ENCODE measurements at regions not wholly inside any gene's neighbourhood (a gene's known extent, or its start where the extent isn't known, plus 50 kb on each side); places are given as distances from the start of the nearest gene placed in this dataset.

DNA sequence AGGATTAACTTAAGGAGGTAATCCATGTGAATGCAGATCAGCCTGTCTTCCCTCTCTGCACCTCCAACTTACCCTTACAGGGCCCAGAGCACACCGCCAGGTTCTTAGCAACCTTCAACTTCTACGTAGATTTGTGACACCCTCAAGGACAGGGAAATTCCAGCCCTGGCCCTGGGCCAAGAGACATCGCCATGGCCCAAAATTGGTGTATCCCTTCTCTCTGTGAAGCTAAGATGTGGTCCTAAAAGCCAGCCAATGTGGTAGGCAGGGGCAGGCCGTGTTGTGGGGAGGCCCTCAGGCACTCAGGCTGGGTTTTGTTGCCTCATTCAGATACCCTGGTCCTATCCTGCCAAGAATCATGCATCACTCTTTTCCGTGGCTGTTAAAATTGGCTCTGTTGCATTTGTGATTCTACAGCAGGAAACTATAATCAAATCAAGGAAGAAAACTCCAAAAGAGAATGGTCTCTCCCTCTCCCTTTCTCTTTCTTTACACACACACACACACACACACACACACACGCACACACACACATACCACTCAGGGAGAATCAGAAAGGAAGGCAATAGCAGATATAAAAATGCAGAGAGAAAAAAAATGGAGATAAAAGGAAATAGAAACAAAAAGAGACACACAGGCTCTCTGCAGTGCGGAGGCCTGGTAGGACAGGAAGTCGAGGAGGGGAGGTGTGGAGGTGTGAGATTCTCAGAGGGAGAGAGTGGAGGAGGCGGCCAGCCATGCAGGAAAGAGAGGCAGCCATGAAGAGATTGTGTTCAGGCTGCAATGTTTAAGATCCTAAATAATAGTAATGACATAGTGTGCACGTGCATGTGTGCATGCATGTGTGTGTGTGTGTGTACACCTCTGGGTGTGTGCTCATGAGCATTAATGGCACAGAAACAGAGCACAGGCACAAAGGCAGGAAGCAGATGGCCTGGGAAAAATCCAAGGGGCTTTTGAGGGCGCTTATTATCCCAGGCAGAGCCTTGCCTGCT is 201.8 kb upstream of the LRFN2 start:
- DNase-seq: no peak

DNA sequence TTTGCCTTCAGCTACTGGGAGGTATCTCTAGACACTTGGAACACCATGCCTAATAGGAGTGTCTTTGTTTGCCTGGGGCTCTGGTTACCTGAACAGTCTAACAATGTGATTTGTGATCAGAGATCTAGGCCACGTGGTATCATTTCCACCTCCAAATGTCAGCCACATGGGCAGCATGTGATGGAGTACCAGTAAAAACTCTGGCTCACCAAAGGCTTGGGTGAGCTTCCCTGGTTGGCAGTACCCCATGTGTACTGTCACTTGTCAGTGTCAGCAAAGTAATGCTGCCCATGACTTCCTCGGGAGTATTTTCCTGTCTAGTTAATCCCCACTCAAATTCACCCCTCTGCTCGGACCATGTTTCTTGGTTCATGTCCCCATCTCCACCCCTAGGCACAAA is 195.2 kb upstream of the LRFN2 start:
- no peak for DNase-seq

DNA sequence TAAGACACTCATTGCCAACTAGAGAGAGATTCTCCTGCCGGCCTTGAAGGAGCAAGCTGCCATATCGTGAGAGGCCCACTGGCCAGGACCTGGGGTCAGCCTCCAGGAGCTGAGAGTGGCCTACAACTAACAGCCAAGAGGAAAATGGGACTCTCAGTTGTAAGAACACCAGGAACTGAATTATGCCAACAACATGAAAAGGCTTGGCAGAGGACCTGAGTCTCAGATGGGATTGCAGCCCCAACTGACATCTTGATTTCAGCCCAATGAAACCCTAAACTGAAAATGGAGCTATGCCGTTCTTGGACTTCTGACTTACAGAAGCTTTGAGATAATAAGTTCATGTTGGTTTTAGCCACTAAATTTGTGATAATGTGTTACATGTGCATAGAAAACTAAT is 193.5 kb upstream of the LRFN2 start:
- DNase-seq: no peak

DNA sequence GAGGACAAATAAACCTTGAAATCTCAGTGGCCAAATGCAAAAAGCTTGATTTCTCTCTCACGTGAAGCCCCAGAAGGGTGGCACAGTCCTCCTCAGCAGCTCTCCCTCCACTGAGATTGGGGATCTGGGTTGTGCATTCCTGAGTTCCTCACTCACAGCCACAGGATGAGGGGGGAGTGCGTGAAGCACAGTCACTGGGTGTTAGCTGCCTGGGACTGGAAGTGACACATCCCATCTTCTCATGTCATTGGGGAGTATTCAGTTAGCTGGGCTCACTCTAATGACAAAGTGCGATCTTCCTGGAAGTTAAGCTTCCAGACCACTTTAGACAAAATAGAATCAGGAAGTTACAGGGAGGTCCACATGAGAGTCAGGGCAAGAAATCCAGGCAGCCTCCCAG is 192.2 kb upstream of the LRFN2 start:
- DNase-seq: no peak

DNA sequence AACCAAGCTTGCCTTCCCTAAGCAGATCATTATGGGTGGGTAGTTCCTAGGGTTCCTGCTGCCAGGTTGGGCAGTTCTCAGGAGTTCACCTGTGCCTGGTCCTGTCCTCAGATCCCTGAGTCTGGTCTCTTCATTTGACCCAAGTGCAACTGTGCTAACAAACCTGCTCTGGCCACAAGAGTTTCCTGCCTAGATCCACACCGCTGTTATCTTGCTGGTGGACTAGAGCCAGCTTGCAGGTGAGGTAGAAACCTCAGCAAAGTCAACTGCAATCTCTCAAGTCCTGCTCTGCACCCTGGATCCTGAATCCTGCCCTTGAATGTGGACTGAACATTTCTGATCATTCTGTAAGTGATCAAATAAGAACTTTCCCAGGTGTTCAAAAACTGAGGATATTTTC is 191.8 kb upstream of the LRFN2 start:
- DNase-seq: no peak

DNA sequence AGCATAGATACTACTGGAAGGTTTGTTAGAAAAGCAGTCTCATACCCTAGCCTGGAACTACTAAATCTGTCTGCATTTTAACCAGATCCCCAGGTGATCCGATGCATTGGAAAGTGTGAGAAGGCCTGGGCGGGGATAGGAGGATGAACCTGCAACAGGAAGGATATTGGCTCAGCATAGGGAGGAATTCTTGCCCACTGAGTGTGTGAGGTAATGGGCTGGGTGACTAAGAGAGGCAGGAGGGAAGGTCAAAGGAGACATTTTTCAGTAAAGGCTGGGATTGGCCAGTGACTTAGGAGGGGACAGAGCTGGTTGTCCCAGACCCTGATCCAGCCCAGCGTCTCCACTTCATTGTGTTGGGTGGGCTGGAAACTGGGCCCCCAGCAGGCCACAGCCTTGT is 191.0 kb upstream of the LRFN2 start:
- no peak for DNase-seq

DNA sequence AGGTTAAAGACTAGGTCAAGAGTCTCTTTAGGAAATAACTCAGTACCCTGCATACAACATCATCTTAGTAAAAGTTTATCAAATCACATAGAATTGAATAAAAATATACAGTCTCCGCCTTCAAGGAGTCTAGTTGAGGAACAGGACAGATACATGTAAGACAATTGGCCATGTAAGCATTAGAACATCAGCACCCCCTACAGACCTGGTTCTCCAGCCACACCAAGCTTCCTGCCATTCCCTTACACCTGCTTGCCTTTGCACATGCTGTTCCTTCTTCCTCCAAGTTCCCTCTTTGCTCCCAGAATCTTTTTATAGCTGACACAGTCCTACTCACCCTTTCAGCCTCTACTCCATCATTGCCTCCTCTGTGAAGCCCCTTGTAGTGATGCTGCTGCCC is 187.8 kb upstream of the LRFN2 start:
- no peak for DNase-seq

DNA sequence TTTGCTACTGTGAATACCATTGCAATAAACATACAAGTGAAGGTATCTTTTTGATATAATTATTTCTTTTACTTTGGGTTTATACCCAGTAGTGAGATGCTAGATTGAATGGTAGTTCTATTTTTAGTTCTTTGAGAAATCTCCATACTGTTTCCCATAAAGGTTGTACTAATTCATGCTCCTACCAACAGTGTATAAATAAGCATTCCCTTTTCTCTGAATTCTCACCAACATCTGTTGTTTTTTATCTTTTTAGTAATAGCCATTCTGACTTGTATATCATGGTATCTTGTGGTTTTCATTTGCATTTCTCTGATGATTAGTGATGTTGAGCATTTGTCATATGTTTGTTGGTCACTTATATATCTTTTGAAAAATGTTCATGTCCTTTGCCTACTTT is 183.6 kb upstream of the LRFN2 start:
- no peak for DNase-seq

DNA sequence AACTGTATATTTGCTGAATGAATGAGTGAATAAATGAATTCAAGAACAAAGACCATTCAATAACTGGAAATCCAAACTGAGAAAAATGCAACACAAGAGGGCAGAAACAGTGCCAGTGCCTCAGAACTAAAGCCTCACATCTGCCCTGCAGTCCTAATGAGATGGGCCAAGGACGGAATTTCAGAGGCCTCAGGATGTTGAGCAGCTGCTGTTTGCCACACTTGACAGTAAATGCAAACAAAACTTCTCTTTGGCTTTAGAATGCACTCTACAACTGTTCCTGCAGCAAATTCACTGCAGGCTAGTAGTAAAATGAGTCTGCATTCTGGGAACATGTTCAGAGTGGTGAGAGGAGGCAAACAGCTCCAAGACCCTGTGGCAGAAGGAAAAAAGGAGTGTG is 177.6 kb upstream of the LRFN2 start:
- no peak for DNase-seq

DNA sequence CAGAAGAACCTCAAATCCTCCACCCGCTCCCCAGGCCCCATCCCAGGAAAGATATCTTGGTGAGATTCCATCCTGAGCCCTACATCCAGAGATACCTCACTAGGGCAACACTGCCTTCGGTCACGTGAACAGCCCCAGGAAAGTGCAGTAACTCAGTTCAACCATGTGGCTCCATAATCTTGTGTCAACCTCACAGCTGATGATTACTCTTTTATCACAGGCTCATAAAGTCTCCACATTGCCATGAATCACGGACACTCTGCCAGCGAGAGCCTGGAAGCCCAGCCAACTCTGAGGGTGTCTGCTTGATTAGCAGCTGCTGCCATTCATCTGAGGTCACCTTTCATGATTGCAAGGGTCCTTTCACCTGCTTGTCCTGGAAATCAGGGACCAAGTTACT is 175.8 kb upstream of the LRFN2 start:
- DNase-seq: no peak

DNA sequence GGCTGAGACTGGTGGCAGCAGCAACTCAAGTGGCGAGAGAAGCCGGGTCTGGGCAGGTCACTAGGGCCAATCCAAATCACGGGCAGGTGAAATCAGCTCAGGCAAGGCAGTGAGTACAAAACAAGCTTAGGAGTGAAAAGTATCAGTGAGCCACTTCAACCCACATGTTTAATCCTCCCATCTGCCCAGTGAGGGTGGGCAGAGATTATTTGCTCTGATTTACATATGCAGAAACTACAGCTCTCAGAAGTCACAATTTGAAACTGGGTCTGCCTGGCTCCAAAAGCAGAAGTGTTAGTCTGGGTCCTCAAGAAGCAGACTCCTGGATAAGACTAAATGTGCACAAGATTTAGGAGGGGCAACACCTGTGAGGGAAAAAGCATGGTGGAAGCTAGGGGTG is 173.7 kb upstream of the LRFN2 start:
- no peak for DNase-seq

DNA sequence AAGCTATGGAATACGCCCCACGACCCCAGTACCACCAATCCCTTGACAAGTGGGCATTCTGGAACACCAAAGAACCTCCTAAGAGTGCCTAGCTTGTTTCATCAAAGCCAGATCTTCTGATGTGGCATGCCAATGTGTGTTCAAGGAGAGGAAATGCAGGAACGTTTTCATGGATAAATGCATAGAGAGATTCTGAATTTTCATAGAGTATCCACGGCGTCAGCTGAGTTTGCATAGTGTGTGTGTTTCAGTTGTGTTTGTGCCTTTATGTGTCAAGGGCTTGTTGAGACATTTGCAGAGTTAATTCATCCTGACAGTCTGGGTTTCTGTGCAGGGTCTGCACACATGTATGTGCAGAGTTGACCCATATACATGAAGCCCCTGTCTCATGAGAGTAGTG is 172.7 kb upstream of the LRFN2 start:
- DNase-seq: no peak

DNA sequence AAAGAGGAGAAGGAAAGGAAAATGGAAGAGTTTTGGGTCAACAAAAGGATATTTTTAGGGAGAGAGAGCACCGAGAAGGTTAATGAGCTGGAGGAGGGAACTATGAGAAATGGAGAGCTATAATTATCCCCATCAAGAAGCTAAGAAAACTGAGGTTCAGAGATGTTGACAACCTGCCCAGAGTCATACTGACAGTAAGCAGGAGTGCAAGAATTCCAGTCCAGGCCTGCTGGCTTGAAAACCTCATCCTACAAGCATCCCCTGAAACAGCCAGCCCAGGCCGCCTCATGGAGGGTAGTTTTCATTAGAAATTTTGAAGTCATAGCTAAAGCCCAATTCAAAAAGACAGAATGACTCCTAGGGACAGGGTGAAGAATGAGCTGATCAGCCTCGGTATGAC is 172.1 kb upstream of the LRFN2 start:
- no peak for DNase-seq

DNA sequence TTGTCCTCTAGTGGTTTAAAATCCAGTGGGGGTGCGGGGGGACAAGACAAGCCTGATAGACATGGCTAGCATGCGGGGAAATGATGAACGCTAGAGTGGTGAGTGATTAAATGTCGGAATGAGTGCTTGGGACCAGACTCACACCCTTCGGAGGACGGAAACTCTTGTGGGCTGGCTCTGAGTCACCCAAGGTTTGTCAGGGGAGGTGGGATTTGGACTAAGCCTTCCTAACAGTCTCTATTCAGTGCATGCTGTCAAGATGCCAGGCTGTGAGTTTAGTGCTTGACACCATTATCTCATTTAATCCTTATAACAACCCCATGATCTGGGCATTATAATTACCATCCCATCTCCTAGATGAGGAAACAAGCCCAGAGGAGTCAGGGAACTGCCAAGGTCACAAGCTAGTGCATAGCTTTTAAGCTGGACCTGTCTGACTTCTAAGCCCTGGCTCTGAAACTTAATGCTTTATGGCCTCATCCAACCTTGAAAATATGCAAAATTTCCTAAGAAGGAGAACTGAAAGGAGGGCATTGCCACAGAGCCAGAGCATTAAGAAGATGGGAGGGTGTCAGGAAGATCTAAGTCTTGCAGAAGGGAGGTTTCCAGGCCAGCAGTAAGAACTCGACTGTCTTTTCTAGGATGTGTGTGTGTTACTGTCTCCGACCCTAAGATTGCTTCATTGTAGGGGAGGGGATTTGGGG is 168.7 kb upstream of the LRFN2 start:
- no peak for DNase-seq

DNA sequence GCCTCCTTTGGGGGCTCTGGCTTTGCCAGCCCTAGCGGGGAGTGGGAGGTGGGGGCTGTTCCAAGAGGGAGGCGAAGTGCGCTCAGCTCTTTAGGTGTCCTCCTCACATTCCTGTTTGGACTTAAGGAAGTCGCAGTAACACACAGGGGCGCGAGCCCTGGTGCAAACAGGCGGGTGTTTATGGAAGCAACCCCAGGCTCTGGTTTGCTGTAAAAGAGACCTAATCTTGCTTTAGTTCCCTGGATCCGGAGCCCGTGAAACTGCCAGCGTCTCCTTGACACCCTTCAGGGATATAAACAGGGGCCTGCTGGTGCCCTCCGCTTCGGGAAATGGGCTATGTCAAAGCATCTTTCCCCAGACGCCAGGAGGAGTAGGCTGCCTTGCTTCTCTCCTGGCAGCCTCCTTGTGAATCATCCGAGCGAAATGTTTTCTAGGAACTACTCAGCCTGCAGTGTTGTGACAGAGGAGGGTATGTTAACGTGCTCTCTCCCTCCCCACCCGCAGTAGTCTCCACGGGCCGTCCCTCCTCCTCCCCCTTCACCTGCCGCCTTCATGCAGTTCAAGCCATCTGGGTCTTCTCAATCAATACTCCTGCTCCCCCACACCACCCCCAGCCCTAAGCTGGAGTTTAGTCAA is 168.0 kb upstream of the LRFN2 start:
- no peak for DNase-seq

DNA sequence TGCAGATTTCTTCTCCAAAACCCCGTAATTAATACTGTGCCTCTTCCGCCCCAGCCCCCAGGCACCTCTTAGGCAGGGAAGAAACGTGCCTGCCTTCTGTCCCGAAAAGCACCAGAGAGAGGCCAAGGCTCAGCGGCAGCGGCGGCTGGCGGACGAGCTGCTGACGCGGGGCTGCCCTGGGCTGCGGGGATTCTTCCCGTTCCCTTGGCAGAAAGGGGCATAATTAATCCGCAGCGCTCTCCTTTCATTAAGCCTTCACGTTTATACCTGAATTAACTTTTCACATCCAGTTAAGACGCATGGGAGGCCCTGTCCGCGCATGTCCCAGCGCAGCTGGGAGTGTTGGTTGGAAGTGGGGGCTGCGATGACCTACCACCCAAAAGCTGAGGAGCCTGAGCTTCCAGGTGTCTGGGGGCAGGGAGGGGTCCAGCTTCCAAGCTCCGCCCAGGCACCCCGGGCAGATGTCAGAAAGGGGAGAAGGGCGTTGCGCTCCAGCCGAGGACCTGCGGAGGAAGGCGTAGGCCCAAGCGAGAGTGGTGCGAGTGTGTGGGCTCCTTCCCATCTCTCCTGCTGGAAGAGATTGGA is 167.4 kb upstream of the LRFN2 start:
- DNase-seq: no peak

DNA sequence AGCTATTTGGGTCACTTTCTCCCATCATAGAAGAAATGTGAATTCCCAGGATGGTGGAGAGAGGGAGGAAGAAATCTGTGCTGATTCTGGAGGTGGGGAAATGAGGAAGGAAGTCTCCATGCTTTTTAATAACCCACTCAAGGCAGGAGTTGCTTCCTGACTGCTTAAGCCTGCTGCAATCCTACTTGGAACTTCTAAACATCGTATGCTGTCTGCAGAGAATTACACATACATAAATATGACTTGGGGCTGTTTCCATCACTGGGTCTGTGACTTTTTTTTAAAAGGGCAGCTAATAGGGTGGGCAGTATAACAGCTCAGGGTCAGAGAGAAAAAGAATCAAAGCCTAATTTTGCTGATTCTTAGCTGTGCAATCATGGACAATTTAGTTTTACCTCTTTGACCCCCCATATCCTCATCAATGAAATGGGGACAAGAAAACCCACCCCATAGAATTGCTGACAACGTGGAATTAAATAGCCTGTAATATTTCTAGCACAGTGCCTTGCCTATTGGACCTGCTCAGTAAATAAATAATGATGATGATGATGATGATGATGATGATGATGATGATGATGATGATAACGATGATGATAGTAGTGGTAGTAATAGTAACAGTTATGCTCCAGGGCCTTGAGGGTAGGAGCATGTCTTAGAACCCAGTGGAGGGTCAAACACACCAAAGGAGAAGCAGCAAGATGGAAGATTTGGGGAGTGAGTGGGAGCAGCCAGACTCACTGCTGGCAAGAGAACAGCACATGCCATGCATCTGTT is 166.7 kb upstream of the LRFN2 start:
- no peak for DNase-seq

DNA sequence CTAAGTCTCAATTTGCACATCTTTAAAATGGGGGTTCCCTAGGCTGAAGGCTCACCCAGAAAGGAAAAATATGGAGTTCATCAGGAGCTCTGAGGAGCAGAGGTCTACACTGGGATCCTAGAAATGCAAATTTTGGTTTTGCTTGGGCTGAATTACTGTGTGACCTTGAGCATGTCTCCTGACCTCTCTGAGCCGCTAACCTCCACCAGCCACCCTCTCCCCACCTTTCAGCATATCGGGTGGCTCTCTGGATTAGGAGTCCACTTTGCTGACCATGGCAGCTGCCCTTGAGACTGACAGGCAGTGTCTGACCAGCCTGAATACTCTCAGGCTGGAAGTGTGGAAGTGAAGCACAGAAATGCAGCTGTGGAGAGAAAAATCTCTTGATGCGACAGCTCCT is 165.9 kb upstream of the LRFN2 start:
- no peak for DNase-seq

DNA sequence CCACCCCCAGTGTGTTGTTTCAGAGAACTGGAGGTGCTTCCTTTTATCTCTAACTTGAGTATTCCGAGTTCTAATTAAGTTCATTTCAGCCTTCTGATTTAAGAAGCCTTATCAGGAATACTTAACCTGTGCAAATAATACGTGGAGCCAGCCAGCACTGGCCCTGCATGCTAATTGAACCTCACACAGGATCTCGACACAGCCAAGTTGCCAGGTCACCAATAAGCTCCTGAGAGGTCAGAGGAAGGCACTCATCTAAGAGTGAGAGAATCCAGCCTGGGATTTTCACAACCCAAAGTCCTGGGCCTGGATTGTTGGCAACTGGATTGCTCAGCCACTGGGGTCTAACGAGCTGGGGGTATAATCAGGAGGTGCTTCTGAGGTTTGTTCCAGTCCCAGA is 157.7 kb upstream of the LRFN2 start:
- DNase-seq: no peak

DNA sequence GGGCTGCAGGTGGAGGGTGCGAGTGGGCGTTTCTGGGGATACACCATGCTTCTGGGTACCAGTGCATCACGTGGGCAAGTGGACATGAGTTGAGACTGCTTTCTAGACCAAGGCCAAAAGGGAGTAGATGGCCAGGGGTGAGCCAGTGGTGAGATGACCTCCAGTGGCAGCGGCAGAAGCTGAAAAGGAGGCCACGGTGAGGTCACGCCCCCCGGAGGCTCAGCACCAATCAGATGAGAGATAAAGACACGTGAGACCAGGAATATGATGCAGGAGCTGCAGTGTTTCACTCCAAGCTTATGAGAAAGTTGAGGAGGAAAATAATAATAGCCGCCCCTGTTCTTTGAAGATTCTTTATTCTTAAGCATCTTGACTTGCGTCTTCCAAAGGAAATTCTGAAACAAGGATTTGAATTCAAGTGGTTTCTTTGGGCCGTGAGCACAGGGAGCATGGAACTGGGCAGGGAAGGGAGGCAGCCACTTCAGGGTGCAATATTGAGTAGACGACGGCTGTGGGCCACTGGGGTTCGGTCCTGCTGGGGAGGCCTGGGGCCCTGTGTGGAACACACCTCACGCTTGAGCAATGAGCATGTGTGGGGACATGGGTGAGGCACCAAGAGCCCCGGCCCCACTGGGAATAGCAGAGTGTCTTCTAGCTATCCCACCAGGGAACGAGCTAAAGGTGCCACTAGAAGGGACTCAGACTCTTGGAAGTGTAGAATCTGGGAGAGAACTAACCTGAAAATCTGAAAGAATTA is 156.7 kb upstream of the LRFN2 start:
- no peak for DNase-seq

DNA sequence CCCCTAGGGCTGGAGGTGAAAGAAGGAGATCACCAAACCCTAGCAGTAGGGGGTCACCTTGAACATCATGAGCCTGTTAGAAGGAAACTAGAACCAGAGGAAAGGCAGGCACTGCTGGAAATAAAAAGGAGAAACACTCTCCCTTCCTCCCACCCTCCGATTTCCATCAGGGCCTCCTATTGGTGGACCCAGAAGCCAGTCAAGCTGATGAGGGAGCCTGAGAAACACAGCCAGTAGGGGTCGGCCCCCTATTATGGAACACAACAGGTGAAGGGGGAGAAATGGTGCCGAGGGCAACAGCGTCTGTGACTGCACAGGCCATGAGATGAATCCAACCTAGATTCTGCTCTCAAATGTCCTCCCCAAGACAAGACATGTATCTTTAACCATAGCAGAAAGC is 156.1 kb upstream of the LRFN2 start:
- no peak for DNase-seq

DNA sequence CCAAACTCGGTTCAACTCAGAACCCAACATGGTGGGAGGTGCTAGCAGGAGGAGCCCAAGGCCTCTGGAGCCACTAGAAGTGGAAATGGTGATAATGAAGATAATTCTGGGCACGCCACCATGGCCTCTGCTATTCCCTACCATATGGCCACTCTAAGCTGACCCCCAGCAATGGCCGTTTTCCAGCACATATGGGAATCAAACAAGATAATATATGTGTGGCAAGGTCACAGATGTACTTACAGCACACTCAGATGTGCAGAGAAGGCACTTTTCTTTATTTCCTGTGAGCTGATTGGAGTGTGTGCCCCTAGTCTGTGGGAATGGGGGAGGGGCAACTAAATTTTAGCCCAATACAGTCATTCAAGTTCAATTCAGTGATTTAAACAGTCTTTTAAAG is 153.4 kb upstream of the LRFN2 start:
- DNase-seq: no peak
